BLaER1 treated with 17β-estradiol and CSF1 and Interleukin-3, amounts not matched to agents 10 nM and 100 nM (cell line): ENCODE measurements at regions not wholly inside any gene's neighbourhood (a gene's known extent, or its start where the extent isn't known, plus 50 kb on each side); places are given as distances from the start of the nearest gene placed in this dataset.
"Not testable (repeated sequence)": the region's sequence is repeated elsewhere in the genome, so short reads cannot be mapped to it uniquely, and the experiment has no call there.

Experiments used
- H3K27ac ChIP-seq, 11 experiments: shearing (Covaris generic); formaldehyde crosslinking; 2 replicates each; pipeline ENCODE4 v1.8.1; 2022
- H3K27me3 ChIP-seq, 11 experiments: shearing (Covaris generic); formaldehyde crosslinking; 2 replicates each; pipeline ENCODE4 v1.8.1; 2022
- H3K36me3 ChIP-seq, 11 experiments: shearing (Covaris generic); formaldehyde crosslinking; 2 replicates each; pipeline ENCODE4 v1.8.1; 2022
- H3K4me1 ChIP-seq, 10 experiments: shearing (Covaris generic); formaldehyde crosslinking; 2 replicates each; pipeline ENCODE4 v1.8.1; 2022
- H3K4me2 ChIP-seq, 11 experiments: shearing (Covaris generic); formaldehyde crosslinking; 2 replicates each; pipeline ENCODE4 v1.8.1; 2022
- H3K4me3 ChIP-seq, 10 experiments: shearing (Covaris generic); formaldehyde crosslinking; 2 replicates each; pipeline ENCODE4 v1.8.1; 2022
- H3K9ac ChIP-seq, 11 experiments: shearing (Covaris generic); formaldehyde crosslinking; 2 replicates each; pipeline ENCODE4 v1.8.1; 2022
- H3K9me3 ChIP-seq, 11 experiments: shearing (Covaris generic); formaldehyde crosslinking; replicated peaks in 1 of 11; 2 replicates each; pipeline ENCODE4 v1.8.1; 2022
- H4K20me1 ChIP-seq, 11 experiments: shearing (Covaris generic); formaldehyde crosslinking; 2 replicates each; pipeline ENCODE4 v1.8.1; 2022
- Cebpa-rat ChIP-seq, 11 experiments: shearing (Covaris generic); IDR thresholded peaks; 2 replicates each; pipeline ENCODE4 v1.8.1; 2022

DNA sequence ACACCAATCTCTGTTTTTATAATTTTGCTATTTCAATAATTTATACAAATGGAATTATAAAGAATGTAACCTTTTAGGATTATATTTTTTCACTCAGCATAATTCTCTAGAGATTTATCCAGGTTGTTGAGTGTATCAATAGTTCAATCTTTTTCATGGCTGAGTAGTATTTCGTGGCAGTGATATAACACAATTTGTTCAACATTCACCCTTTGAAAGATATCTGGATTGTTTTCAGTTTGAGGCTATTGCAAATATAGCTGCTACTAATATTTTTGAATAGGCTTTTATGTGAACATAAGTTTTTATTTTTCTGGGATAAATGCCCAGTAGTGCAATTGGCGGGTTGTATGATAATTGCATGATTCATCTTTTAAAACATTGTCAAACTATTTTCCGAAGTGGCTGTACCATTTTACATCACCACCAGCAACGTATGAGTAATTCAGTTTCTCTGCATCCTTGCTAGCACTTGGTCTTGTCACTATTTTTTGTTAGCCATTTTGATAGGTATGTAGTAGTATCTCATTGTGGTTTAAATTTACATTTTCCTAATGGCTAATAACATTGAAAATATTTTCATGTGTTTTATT lies 55.6 kb upstream of the ABCD3 start:
- peaks cover 0 to 14% (median 6%) of the 10 kb centered on the region in 11 experiments; a peak in 9 of 22 replicates for H3K9me3 ChIP-seq
- no peak for TF ChIP-seq Cebpa-rat (IDR thresholded peaks at IDR 0.05)
- no peaks in the 10 kb centered on the region for H4K20me1 ChIP-seq
- H3K27ac ChIP-seq: no peak overlapping the region
- no peak overlapping the region for H3K4me2 ChIP-seq
- no peaks in the 10 kb centered on the region for H3K36me3 ChIP-seq
- no peak overlapping the region for H3K9ac ChIP-seq
- H3K27me3 ChIP-seq: no peaks in the 10 kb centered on the region
- H3K4me3 ChIP-seq: no peak overlapping the region
- H3K4me1 ChIP-seq: no peaks in the 10 kb centered on the region

- TF ChIP-seq Cebpa-rat (IDR thresholded peaks at IDR 0.05): no peak
These were observed 59.3 kb upstream of the ABCD3 start for GRCh38 chr1:94358630-94359599.

GRCh38 chr1:94357661-94358060 lies 60.5 kb upstream of the ABCD3 start:
- Histone ChIP-seq H3K9me3 (0 out of 22 replicates have a peak, but pooled peaks cover 0 to 3% (median 0%) of the 10 kb centered on the region in 11 experiments), H3K36me3 (no peaks in the 10 kb centered on the region), H3K27ac (no peak overlapping the region), H3K9ac (no peak overlapping the region), H3K27me3 (no peaks in the 10 kb centered on the region), H3K4me3 (no peak overlapping the region), H3K4me1 (no peaks in the 10 kb centered on the region), H4K20me1 (no peaks in the 10 kb centered on the region), H3K4me2 (no peak overlapping the region)
- TF ChIP-seq Cebpa-rat (IDR thresholded peaks at IDR 0.05): no peak

More at GRCh38 chr1:94358630-94359599, 59.3 kb upstream of the ABCD3 start:
- 0 out of 22 replicates have a peak, but pooled peaks cover 0 to 5% (median 0%) of the 10 kb centered on the region in 11 experiments for H3K9me3 ChIP-seq
- no peaks in the 10 kb centered on the region for H3K4me1 ChIP-seq
- H3K4me2 ChIP-seq: no peak overlapping the region
- H3K36me3 ChIP-seq: no peaks in the 10 kb centered on the region
- H3K4me3 ChIP-seq: no peak overlapping the region
- H3K27ac ChIP-seq: no peak overlapping the region
- no peaks in the 10 kb centered on the region for H4K20me1 ChIP-seq
- no peak overlapping the region for H3K9ac ChIP-seq
- no peaks in the 10 kb centered on the region for H3K27me3 ChIP-seq

DNA sequence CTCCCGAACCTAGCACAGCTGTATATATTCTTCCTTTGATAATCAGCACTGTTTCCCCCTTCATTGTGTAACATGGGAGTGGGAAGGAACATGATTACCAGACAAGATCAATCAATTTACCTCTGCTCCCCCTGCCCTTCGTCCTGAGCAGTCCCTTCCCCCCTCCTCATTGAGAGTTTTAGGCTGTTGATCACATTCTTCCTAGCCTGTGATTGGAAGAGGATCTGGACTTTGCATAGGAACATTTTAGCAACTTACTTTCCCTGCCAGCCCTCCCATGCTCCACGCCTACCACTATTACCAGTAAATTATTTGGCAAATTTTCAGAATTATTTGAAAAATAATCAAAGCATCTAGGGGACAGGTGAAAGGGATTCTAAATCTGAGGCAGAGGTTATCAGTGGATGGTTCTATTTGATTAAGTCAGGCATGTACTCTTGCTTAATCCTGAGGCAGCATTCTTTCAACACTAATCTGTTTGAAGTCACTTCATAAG lies 62.7 kb upstream of the ABCD3 start:
- Histone ChIP-seq H3K9me3 (no peaks in the 10 kb centered on the region), H3K9ac (no peak overlapping the region), H3K4me1 (no peaks in the 10 kb centered on the region), H3K27me3 (no peaks in the 10 kb centered on the region), H3K27ac (no peak overlapping the region), H4K20me1 (no peaks in the 10 kb centered on the region), H3K4me3 (no peak overlapping the region), H3K36me3 (no peaks in the 10 kb centered on the region), H3K4me2 (no peak overlapping the region)
- no peak for TF ChIP-seq Cebpa-rat (IDR thresholded peaks at IDR 0.05)

GRCh38 chr1:94351481-94351880 lies 66.7 kb upstream of the ABCD3 start:
- Histone ChIP-seq H3K9me3 (no peaks in the 10 kb centered on the region), H3K36me3 (no peaks in the 10 kb centered on the region), H3K4me1 (no peaks in the 10 kb centered on the region), H3K9ac (no peak overlapping the region), H3K27ac (no peak overlapping the region), H4K20me1 (no peaks in the 10 kb centered on the region), H3K4me3 (no peak overlapping the region), H3K27me3 (no peaks in the 10 kb centered on the region), H3K4me2 (no peak overlapping the region)
- no peak for TF ChIP-seq Cebpa-rat (IDR thresholded peaks at IDR 0.05)

DNA sequence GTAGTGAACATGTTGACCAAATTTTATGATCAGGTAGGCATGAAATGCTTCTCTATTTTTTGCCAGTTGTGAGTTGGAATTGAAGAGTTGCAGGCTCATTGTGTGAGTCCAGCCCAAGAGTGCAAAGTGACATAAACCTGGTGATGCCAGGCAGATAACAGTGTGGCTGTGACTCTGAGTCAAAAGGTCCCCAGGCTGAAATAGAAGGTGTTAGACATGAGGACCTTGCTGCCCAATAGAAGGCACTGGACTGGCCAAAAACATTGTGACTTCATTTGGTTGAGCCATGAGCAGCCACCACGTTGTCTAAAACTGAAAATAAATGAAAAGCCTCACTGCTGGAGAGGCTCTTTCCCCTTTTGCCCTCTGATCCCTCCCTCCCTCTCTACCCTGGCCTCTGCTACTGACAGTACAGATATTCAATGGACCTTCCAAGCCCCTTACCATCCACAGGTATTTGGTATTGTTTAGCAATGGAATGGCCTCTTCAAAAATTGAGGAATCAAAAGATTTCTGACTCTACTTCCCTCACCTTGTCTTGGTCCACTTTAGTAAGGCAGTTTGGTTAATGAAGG lies 67.8 kb upstream of the ABCD3 start:
- Histone ChIP-seq H3K4me2 (no peak overlapping the region), H3K9me3 (no peaks in the 10 kb centered on the region), H3K9ac (no peak overlapping the region), H4K20me1 (no peaks in the 10 kb centered on the region), H3K27me3 (no peaks in the 10 kb centered on the region), H3K4me1 (no peaks in the 10 kb centered on the region), H3K36me3 (no peaks in the 10 kb centered on the region), H3K4me3 (no peak overlapping the region), H3K27ac (no peak overlapping the region)
- no peak for TF ChIP-seq Cebpa-rat (IDR thresholded peaks at IDR 0.05)

GRCh38 chr1:94349853-94350252 lies 68.3 kb upstream of the ABCD3 start:
- Histone ChIP-seq H3K27me3 (no peaks in the 10 kb centered on the region), H3K4me2 (no peak overlapping the region), H3K9ac (no peak overlapping the region), H3K9me3 (no peaks in the 10 kb centered on the region), H3K4me3 (no peak overlapping the region), H4K20me1 (no peaks in the 10 kb centered on the region), H3K36me3 (no peaks in the 10 kb centered on the region), H3K4me1 (no peaks in the 10 kb centered on the region), H3K27ac (no peak overlapping the region)
- no peak for TF ChIP-seq Cebpa-rat (IDR thresholded peaks at IDR 0.05)

DNA sequence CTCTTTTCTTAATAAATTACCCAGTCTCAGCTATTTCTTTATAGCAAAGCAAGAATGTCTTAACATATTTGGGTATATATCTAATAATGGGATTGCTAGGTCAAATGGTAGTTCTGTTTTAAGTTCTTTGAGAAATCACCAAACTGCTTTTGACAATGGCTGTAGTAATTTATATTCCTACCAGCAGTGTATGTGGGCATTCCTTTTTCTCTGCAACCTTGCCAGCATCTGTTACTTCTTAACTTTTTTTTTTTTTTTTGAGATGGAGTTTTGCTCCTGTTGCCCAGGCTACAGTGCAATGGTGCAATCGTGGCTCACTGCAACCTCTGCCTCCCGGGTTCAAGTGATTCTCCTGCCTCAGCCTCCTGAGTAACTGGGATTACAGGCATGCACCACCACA lies 69.8 kb upstream of the ABCD3 start:
- not testable (repeated sequence) for H3K36me3 ChIP-seq, H3K4me2 ChIP-seq, H3K27me3 ChIP-seq, H3K4me1 ChIP-seq, H3K9me3 ChIP-seq, H3K4me3 ChIP-seq, H4K20me1 ChIP-seq, H3K27ac ChIP-seq, H3K9ac ChIP-seq

DNA sequence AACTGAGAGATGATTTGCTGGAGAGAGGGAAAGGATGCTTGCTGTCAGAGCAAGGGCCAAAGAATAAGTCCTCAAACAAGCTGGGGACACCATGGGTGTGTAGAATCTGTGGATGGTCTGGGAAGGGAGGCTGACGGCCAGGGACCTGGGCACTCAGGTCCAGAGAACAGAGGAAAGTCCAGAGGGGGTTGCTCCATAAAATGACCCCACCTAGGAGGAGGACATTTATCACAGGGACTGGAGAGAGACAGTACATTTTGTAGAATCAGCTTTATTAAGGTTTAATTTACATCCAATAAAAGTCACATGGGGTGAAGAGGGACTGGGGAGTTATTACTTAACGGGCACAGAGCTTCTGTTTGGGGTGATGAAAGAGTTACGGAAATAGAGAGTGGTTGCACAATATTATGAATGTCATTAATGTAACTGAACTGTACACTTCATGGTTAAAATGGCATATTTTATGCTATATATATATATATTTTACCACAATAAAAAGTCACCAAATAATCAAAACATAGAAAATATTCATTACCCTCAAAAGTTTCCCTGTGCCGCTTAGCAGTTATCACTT lies 73.0 kb upstream of the ABCD3 start:
- Histone ChIP-seq H3K4me2 (no peak overlapping the region), H3K4me3 (no peak overlapping the region), H4K20me1 (no peaks in the 10 kb centered on the region), H3K27ac (no peak overlapping the region), H3K4me1 (peaks cover 0 to under 1% (median 0%) of the 10 kb centered on the region in 10 experiments; a peak in 3 of 20 replicates), H3K36me3 (no peaks in the 10 kb centered on the region), H3K9me3 (no peaks in the 10 kb centered on the region), H3K9ac (no peak overlapping the region), H3K27me3 (no peaks in the 10 kb centered on the region)
- TF ChIP-seq Cebpa-rat (IDR thresholded peaks at IDR 0.05): no peak
